HepG2 (cell line): ENCODE measurements at regions not wholly inside any gene's neighbourhood (a gene's known extent, or its start where the extent isn't known, plus 50 kb on each side); places are given as distances from the start of the nearest gene placed in this dataset.

Experiments used
- ATAC-seq: fragments of 200-7000 bp; cut with Tn5 transposase; 3 replicates; pipeline ENCODE4 v1.9.1; 2020; ENCODE audit warnings: mild to moderate bottlenecking, moderate library complexity
- BruUV-seq: library from RNA; stranded (reverse); fragments of 400-500 nt; replicated peaks from 2 replicates; lab custom pipeline; 2021; lab: Mats Ljungman, UMichigan
- CTCF ChIA-PET: fragments of 300-600 bp; formaldehyde crosslinking; extraction: SDS; loops from one replicate; lab custom pipeline; 2021; ENCODE audit warnings: low total read pairs, inconsistent platforms, low intra/inter-chr PET ratio; lab: Yijun Ruan, JAX
- POLR2A ChIA-PET: fragments of 350-600 bp; sonication (Branson Sonifier 250); formaldehyde crosslinking; loops from one replicate; lab custom pipeline; 2020; ENCODE audit warnings: antibody characterized with exemption, inconsistent platforms; lab: Yijun Ruan, JAX
- DNase-seq: peaks from one replicate; pipeline ENCODE4 v3.0.0-alpha.2; 2015; ENCODE audit warnings: low spot score
- FAIRE-seq: peaks from 3 replicates; lab custom pipeline; 2011; peaks lifted over from hg19 to GRCh38; lab: Jason Lieb, UNC
- H2AFZ ChIP-seq: one replicate; pipeline ENCODE4 v1.6.1; 2011; ENCODE audit warnings: low read length, inconsistent platforms
- H3K27ac ChIP-seq: fragments of 300-600 bp; 3 replicates; pipeline ENCODE4 v1.8.0; 2011; ENCODE audit warnings: mixed run types, mild to moderate bottlenecking, mixed read lengths, low read length, inconsistent platforms; ENCODE audit not compliant: insufficient read depth; ENCODE audit errors: extremely low read length
- H3K27me3 ChIP-seq, 2 experiments: fragments of 200-600 bp in 1 of 2; 2 replicates in 1 of 2; 3 replicates in 1 of 2; pipeline versions ENCODE4 v1.6.0 to v1.8.0; 2011; ENCODE audit warnings: low read length in 2 of 2, mild to moderate bottlenecking in 2 of 2, moderate library complexity in 2 of 2, inconsistent platforms in 1 of 2; ENCODE audit not compliant: insufficient read depth in 2 of 2, control insufficient read depth in 1 of 2
- H3K36me3 ChIP-seq, 2 experiments: fragments of 200-600 bp in 1 of 2; replicated peaks in 1 of 2; 2 replicates in 1 of 2; 3 replicates in 1 of 2; pipeline versions ENCODE4 v1.5.1 to v1.8.0; 2011; ENCODE audit warnings: low read length in 2 of 2, inconsistent platforms in 1 of 2; ENCODE audit not compliant: insufficient read depth in 2 of 2, control insufficient read depth in 1 of 2
- H3K4me1 ChIP-seq: 2 replicates; pipeline ENCODE4 v1.5.1; 2012; ENCODE audit warnings: low read length, inconsistent platforms; ENCODE audit not compliant: insufficient read depth
- H3K4me2 ChIP-seq: 2 replicates; pipeline ENCODE4 v1.6.0; 2011; ENCODE audit warnings: low read depth, low read length, inconsistent platforms
- H3K4me3 ChIP-seq, 3 experiments: fragments of 200-600 bp in 1 of 3; sonication (generic), shearing (Covaris generic) in 1 of 3; replicated peaks in 1 of 3; 2 replicates each; pipeline ENCODE4 v1.5.1; 2011 to 2016; ENCODE audit warnings: low read length in 3 of 3, inconsistent platforms in 2 of 3, low read depth in 2 of 3, mild to moderate bottlenecking in 2 of 3, control low read depth in 1 of 3, mixed read lengths in 1 of 3; ENCODE audit not compliant: insufficient read depth in 1 of 3
- H3K79me2 ChIP-seq: one replicate; pipeline ENCODE4 v1.6.1; 2011; ENCODE audit warnings: low read length, inconsistent platforms; ENCODE audit not compliant: insufficient read depth
- H3K9ac ChIP-seq: 2 replicates; pipeline ENCODE4 v1.6.0; 2011; ENCODE audit warnings: mild to moderate bottlenecking, low read depth, low read length, inconsistent platforms; ENCODE audit not compliant: insufficient read depth
- H3K9me3 ChIP-seq: 2 replicates; pipeline ENCODE4 v1.5.1; 2012; ENCODE audit warnings: mild to moderate bottlenecking, low read length
- H4K20me1 ChIP-seq: 2 replicates; pipeline ENCODE4 v1.6.0; 2011; ENCODE audit warnings: inconsistent platforms, mild to moderate bottlenecking, low read length, moderate library complexity; ENCODE audit not compliant: insufficient read depth
- ATM ChIP-seq: fragments of 450-650 bp; IDR thresholded peaks from 2 replicates; pipeline ENCODE4 v1.7.1; 2017; ENCODE audit warnings: mild to moderate bottlenecking, borderline replicate concordance
- GATAD2A ChIP-seq: IDR thresholded peaks from 2 replicates; pipeline ENCODE4 v1.6.1; 2016
- MAFK ChIP-seq, 2 experiments: IDR thresholded peaks in 1 of 2; conservative IDR thresholded peaks in 1 of 2; 2 replicates each; pipeline ENCODE4 v1.6.1; 2011; ENCODE audit warnings: improper control_type of control experiment in 2 of 2, low read length in 2 of 2
- NR2C2 ChIP-seq: sonication (generic); formaldehyde crosslinking; IDR thresholded peaks from 2 replicates; pipeline ENCODE4 v1.4.0; 2020; ENCODE audit warnings: missing genetic modification reagents, mild to moderate bottlenecking, moderate library complexity, borderline replicate concordance
- TBL1XR1 ChIP-seq: fragments of 150-350 bp; IDR thresholded peaks from 2 replicates; pipeline ENCODE4 v1.6.1; 2014; ENCODE audit warnings: borderline replicate concordance, low read length; ENCODE audit not compliant: partially characterized antibody
- TRIM24 ChIP-seq: sonication (generic); formaldehyde crosslinking; IDR thresholded peaks from 2 replicates; pipeline ENCODE4 v1.8.0; 2022; ENCODE audit warnings: mild to moderate bottlenecking, missing genetic modification reagents
- YEATS2 ChIP-seq: sonication (generic); formaldehyde crosslinking; IDR thresholded peaks from 2 replicates; pipeline ENCODE4 v1.4.0; 2020; ENCODE audit warnings: missing genetic modification reagents, borderline replicate concordance
- ZNF205 ChIP-seq: IDR thresholded peaks from 2 replicates; pipeline ENCODE4 v1.6.1; 2018; ENCODE audit warnings: missing biosample characterization, missing genetic modification reagents
- ZNF292 ChIP-seq: sonication (generic); formaldehyde crosslinking; IDR thresholded peaks from 2 replicates; pipeline ENCODE4 v1.8.1; 2022; ENCODE audit warnings: mild to moderate bottlenecking, low read depth, missing genetic modification reagents, borderline replicate concordance
- ZNF549 ChIP-seq: sonication (generic); formaldehyde crosslinking; IDR thresholded peaks from 2 replicates; pipeline ENCODE4 v1.5.0; 2020; ENCODE audit warnings: missing genetic modification reagents
- ZNF83 ChIP-seq: sonication (generic); formaldehyde crosslinking; IDR thresholded peaks from 2 replicates; pipeline ENCODE4 v1.4.0; 2020; ENCODE audit warnings: missing genetic modification reagents, mild to moderate bottlenecking, borderline replicate concordance
- ZNF879 ChIP-seq: sonication (generic); formaldehyde crosslinking; IDR thresholded peaks from 2 replicates; pipeline ENCODE4 v1.8.1; 2023; ENCODE audit warnings: missing genetic modification reagents
- ZSCAN22 ChIP-seq: sonication (generic); formaldehyde crosslinking; IDR thresholded peaks from 2 replicates; pipeline ENCODE4 v1.4.0; 2020; ENCODE audit warnings: mild to moderate bottlenecking, missing genetic modification reagents
- WGBS: methylation state at CpG from one replicate; pipeline ENCODE4 v1.1.6; 2017; ENCODE audit warnings: low lambda C conversion rate; 5-methylcytosine and 5-hydroxymethylcytosine counted together
- in situ Hi-C: cut with HindIII; loops from 2 replicates; pipeline ENCODE4 v1.10.0; 2017; ENCODE audit warnings: low pct_unique_long_range_greater_than_20kb; ENCODE audit not compliant: extremely low pct_ligation_motif_present
- intact Hi-C: fragments of 100-400 bp; cut with micrococcal nuclease; formaldehyde crosslinking; loops from one replicate; pipeline ENCODE4 v1.10.0; 2022; ENCODE audit not compliant: unreplicated experiment
- TF ChIP-seq, protein P1 (sequence below): sonication (generic); formaldehyde crosslinking; IDR thresholded peaks from 2 replicates; pipeline ENCODE4 v1.4.0; 2020; ENCODE audit warnings: missing genetic modification reagents, borderline replicate concordance
- TF ChIP-seq, protein P2 (sequence below): sonication (generic); formaldehyde crosslinking; IDR thresholded peaks from 2 replicates; pipeline ENCODE4 v1.8.0; 2022; ENCODE audit warnings: missing genetic modification reagents, mild to moderate bottlenecking, inconsistent platforms, borderline replicate concordance
- TF ChIP-seq, protein P3 (sequence below): sonication (generic); formaldehyde crosslinking; IDR thresholded peaks from 2 replicates; pipeline ENCODE4 v1.8.0; 2022; ENCODE audit warnings: low read depth, missing genetic modification reagents
- TF ChIP-seq, protein P4 (sequence below): sonication (generic); formaldehyde crosslinking; IDR thresholded peaks from 2 replicates; pipeline ENCODE4 v1.4.0; 2020; ENCODE audit warnings: missing genetic modification reagents

DNA sequence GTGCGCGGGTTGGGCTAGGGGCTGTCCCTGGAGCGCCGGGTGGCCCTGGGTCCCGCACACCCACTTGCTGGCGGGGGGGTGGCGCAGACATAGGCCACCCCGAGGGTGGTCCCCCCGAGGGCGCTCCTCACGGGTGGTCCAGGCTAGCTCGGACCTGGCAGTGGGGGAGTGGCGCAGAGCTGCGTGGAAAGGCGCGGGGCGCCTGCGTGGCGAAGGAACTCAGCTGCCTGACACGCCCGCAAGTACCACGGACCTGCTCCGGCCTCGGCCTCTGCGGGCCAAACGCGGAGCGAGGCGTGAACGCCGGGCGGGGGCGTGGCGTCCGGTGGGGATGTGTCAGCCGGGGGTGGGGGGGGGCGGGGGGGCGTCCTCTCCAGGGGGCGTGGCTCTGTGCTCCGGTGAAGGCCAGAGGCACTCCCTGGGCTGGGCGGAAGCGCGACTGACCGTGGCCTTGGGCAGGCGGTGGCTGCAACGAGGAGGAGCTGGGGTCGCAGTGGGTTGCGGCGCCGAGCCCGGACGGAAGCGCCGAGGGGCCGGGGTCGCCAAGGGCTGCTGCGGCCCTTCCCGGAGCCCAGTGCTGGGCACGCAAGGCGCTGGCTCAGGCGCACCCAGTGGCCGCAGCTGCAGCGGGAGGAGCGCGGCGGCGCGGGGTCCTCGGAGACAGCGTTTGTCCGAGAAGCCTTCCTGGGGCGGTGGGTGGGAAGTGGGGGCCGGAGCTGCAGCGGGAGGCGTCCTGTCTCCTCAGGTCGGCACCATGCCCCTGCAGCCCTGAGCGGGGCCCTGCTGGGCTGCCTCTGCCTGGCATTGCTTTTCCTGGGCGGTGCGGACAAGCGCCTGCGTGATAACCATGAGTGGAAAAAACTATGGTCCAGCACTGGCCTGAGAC lies 58.9 kb upstream of the NUPR2 start:
- no peaks in the 10 kb centered on the region for H3K36me3 ChIP-seq
- ATAC-seq (no peak), DNase-seq (no peak), FAIRE-seq (no peak)
- in situ Hi-C loops: no loop called here
- H3K4me3 ChIP-seq: no peak overlapping the region
- POLR2A ChIA-PET: no interaction called here
- WGBS: 68% methylated on average over 45 of the region's 81 CpGs
- no peaks in the 10 kb centered on the region for H4K20me1 ChIP-seq
- intact Hi-C loops: no loop called here
- H2AFZ ChIP-seq: no peak overlapping the region
- H3K9ac ChIP-seq: no peak overlapping the region
- no peaks in the 10 kb centered on the region for H3K79me2 ChIP-seq
- no peak overlapping the region for H3K27ac ChIP-seq
- no peak overlapping the region for H3K4me2 ChIP-seq
- H3K9me3 ChIP-seq: no peaks in the 10 kb centered on the region
- no peaks in the 10 kb centered on the region for H3K4me1 ChIP-seq
- no peaks in the 10 kb centered on the region; a peak in 1 of 5 replicates for H3K27me3 ChIP-seq
- no TSS peak for BruUV-seq
- CTCF ChIA-PET: no interaction called here
- TF ChIP-seq, protein P1, sequence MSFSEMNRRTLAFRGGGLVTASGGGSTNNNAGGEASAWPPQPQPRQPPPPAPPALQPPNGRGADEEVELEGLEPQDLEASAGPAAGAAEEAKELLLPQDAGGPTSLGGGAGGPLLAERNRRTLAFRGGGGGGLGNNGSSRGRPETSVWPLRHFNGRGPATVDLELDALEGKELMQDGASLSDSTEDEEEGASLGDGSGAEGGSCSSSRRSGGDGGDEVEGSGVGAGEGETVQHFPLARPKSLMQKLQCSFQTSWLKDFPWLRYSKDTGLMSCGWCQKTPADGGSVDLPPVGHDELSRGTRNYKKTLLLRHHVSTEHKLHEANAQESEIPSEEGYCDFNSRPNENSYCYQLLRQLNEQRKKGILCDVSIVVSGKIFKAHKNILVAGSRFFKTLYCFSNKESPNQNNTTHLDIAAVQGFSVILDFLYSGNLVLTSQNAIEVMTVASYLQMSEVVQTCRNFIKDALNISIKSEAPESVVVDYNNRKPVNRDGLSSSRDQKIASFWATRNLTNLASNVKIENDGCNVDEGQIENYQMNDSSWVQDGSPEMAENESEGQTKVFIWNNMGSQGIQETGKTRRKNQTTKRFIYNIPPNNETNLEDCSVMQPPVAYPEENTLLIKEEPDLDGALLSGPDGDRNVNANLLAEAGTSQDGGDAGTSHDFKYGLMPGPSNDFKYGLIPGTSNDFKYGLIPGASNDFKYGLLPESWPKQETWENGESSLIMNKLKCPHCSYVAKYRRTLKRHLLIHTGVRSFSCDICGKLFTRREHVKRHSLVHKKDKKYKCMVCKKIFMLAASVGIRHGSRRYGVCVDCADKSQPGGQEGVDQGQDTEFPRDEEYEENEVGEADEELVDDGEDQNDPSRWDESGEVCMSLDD (CRISPR knock-in tag): no peak
- TF ChIP-seq, protein P2, sequence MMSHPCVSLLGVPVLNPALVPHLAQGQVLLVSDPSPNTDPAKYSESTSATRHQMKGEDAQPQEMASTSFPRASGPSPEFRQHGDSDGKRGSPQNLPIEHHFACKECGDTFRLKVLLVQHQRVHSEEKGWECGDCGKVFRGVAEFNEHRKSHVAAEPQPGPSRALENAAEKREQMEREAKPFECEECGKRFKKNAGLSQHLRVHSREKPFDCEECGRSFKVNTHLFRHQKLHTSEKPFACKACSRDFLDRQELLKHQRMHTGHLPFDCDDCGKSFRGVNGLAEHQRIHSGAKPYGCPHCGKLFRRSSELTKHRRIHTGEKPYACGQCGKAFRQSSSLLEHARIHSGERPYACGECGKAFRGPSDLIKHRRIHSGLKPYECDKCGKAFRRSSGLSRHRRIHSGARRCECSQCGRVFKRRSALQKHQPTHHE (CRISPR knock-in tag): no peak
- TF ChIP-seq TRIM24 (CRISPR knock-in tag) (no peak), YEATS2 (CRISPR knock-in tag) (no peak), ZNF879 (no peak), GATAD2A (CRISPR knock-in tag) (no peak), NR2C2 (no peak), ZNF549 (no peak), ZNF292 (CRISPR knock-in tag) (no peak), TBL1XR1 (no peak), MAFK (conservative IDR thresholded peaks at IDR 0.05 in 1 of 2, IDR thresholded peaks at IDR 0.05 in 1 of 2; ENCODE audit: low read length in 2 of 2) (no peak), ZNF83 (no peak), ZNF205 (no peak), ATM (no peak), ZSCAN22 (CRISPR knock-in tag) (no peak)
- TF ChIP-seq, protein P3, sequence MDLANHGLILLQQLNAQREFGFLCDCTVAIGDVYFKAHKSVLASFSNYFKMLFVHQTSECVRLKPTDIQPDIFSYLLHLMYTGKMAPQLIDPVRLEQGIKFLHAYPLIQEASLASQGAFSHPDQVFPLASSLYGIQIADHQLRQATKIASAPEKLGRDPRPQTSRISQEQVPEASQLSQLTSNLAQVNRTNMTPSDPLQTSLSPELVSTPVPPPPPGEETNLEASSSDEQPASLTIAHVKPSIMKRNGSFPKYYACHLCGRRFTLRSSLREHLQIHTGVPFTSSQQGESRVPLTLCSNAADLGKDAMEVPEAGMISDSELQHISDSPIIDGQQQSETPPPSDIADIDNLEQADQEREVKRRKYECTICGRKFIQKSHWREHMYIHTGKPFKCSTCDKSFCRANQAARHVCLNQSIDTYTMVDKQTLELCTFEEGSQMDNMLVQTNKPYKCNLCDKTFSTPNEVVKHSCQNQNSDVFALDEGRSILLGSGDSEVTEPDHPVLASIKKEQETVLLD (CRISPR knock-in tag): no peak
- TF ChIP-seq, protein P4, sequence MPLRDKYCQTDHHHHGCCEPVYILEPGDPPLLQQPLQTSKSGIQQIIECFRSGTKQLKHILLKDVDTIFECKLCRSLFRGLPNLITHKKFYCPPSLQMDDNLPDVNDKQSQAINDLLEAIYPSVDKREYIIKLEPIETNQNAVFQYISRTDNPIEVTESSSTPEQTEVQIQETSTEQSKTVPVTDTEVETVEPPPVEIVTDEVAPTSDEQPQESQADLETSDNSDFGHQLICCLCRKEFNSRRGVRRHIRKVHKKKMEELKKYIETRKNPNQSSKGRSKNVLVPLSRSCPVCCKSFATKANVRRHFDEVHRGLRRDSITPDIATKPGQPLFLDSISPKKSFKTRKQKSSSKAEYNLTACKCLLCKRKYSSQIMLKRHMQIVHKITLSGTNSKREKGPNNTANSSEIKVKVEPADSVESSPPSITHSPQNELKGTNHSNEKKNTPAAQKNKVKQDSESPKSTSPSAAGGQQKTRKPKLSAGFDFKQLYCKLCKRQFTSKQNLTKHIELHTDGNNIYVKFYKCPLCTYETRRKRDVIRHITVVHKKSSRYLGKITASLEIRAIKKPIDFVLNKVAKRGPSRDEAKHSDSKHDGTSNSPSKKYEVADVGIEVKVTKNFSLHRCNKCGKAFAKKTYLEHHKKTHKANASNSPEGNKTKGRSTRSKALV (CRISPR knock-in tag): no peak
